Neural cell (in vitro differentiated cells): ENCODE measurements at regions not wholly inside any gene's neighbourhood (a gene's known extent, or its start where the extent isn't known, plus 50 kb on each side); places are given as distances from the start of the nearest gene placed in this dataset.

ENCODE experiments used
- H2AFZ ChIP-seq: fragments of 200-600, 300-800 bp; sonication (generic), shearing (Covaris generic); 2 replicates; pipeline ENCODE4 v1.6.0; 2014; ENCODE audit warnings: low read depth, mild to moderate bottlenecking, antibody characterized with exemption, low read length, moderate library complexity
- H3F3A ChIP-seq: fragments of 200-600 bp; shearing (Covaris generic); 2 replicates; pipeline ENCODE4 v1.6.1; 2016; ENCODE audit warnings: mild to moderate bottlenecking, moderate library complexity, mixed read lengths, antibody characterized with exemption, low read length; ENCODE audit not compliant: insufficient read depth, poor library complexity, severe bottlenecking
- H3K27ac ChIP-seq: fragments of 200-600, 300-800 bp; sonication (generic), shearing (Covaris generic); 2 replicates; pipeline ENCODE4 v1.5.1; 2014; ENCODE audit warnings: mild to moderate bottlenecking, low read length, moderate library complexity
- H3K27me3 ChIP-seq: fragments of 300-800, 200-600 bp; sonication (generic), shearing (Covaris generic); 2 replicates; pipeline ENCODE4 v1.6.0; 2014; ENCODE audit warnings: mild to moderate bottlenecking, low read depth, low read length, moderate library complexity; ENCODE audit not compliant: insufficient read depth
- H3K36me3 ChIP-seq: fragments of 300-800, 200-600 bp; sonication (generic), shearing (Covaris generic); 2 replicates; pipeline ENCODE4 v1.5.1; 2014; ENCODE audit warnings: mild to moderate bottlenecking, antibody characterized with exemption, low read length, moderate library complexity; ENCODE audit not compliant: insufficient read depth
- H3K4me2 ChIP-seq: fragments of 300-800, 200-600 bp; sonication (generic), shearing (Covaris generic); 2 replicates; pipeline ENCODE4 v1.6.0; 2014; ENCODE audit warnings: mild to moderate bottlenecking, low read length
- H3K4me3 ChIP-seq: fragments of 300-800, 200-600 bp; sonication (generic), shearing (Covaris generic); 2 replicates; pipeline ENCODE4 v1.5.1; 2014; ENCODE audit warnings: mild to moderate bottlenecking, low read length, moderate library complexity
- H3K79me2 ChIP-seq: fragments of 200-600 bp; shearing (Covaris generic); replicated peaks from 2 replicates; pipeline ENCODE4 v1.6.0; 2014; ENCODE audit warnings: mild to moderate bottlenecking, low read length, moderate library complexity; ENCODE audit not compliant: insufficient read depth
- H3K9ac ChIP-seq: fragments of 300-800, 200-600 bp; sonication (generic), shearing (Covaris generic); 2 replicates; pipeline ENCODE4 v1.6.1; 2016; ENCODE audit warnings: mild to moderate bottlenecking, low read length, mixed read lengths
- H3K9me2 ChIP-seq: fragments of 200-600 bp; shearing (Covaris generic); 2 replicates; pipeline ENCODE4 v1.6.1; 2016; ENCODE audit warnings: mild to moderate bottlenecking, low read length, mixed read lengths; ENCODE audit not compliant: insufficient read depth
- H3K9me3 ChIP-seq: fragments of 200-600, 300-800 bp; sonication (generic), shearing (Covaris generic); 2 replicates; pipeline ENCODE4 v1.6.1; 2016; ENCODE audit warnings: mild to moderate bottlenecking, mixed run types, low read length, moderate library complexity, mixed read lengths
- H4K20me1 ChIP-seq: fragments of 200-600 bp; shearing (Covaris generic); 2 replicates; pipeline ENCODE4 v1.6.1; 2016; ENCODE audit warnings: mild to moderate bottlenecking, mixed run types; ENCODE audit not compliant: insufficient read depth
- CTCF ChIP-seq: fragments of 450-650 bp; IDR thresholded peaks from 2 replicates; pipeline ENCODE4 v1.5.1; 2014; ENCODE audit warnings: antibody characterized with exemption, mild to moderate bottlenecking, moderate library complexity; ENCODE audit not compliant: poor library complexity, severe bottlenecking
- EP300 ChIP-seq: fragments of 450-650 bp; conservative IDR thresholded peaks from 2 replicates; pipeline ENCODE4 v1.6.1; 2014; ENCODE audit warnings: antibody characterized with exemption, mild to moderate bottlenecking, moderate library complexity; ENCODE audit not compliant: poor library complexity, severe bottlenecking
- EZH2 ChIP-seq: fragments of 200-600, 300-800 bp; shearing (Covaris generic), sonication (generic); IDR thresholded peaks from 2 replicates; pipeline ENCODE4 v1.6.1; 2014; ENCODE audit warnings: antibody characterized with exemption, low read length, borderline replicate concordance, mild to moderate bottlenecking; ENCODE audit not compliant: insufficient read depth, poor library complexity, severe bottlenecking
- MXI1 ChIP-seq: fragments of 450-650 bp; conservative IDR thresholded peaks from 2 replicates; pipeline ENCODE4 v1.6.1; 2014; ENCODE audit warnings: antibody characterized with exemption, mild to moderate bottlenecking; ENCODE audit not compliant: poor library complexity, severe bottlenecking
- POLR2AphosphoS5 ChIP-seq: IDR thresholded peaks from 2 replicates; pipeline ENCODE4 v1.6.1; 2012
- RAD21 ChIP-seq: fragments of 450-650 bp; conservative IDR thresholded peaks from 2 replicates; pipeline ENCODE4 v1.6.1; 2014; ENCODE audit warnings: antibody characterized with exemption, mild to moderate bottlenecking, moderate library complexity
- REST ChIP-seq: IDR thresholded peaks from 2 replicates; pipeline ENCODE4 v1.6.1; 2012; ENCODE audit warnings: borderline replicate concordance
- SMC3 ChIP-seq: fragments of 450-650 bp; conservative IDR thresholded peaks from 2 replicates; pipeline ENCODE4 v1.6.1; 2014; ENCODE audit warnings: antibody characterized with exemption, mild to moderate bottlenecking, moderate library complexity; ENCODE audit not compliant: poor library complexity
- TAF1 ChIP-seq: IDR thresholded peaks from 2 replicates; pipeline ENCODE4 v1.6.1; 2012; ENCODE audit warnings: low read depth

DNA sequence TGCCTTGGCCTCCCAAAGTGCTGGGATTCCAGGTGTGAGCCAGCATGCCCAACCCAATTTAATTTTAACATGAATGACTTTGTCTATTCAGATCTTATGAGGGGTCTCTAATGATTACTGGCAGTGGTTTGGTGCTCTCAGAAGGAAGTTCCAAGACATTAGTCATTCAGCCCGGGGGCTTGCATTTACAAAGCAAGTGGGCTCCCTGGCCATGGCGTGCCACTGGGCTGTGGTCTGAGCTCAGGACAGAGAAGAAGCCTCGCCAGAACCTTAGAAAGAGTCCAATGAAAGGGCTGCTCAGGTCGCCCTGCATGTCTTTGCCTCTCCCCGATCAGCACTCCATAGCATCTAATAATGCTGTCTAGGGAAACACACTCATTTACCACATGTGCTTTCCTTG, 182.6 kb upstream of the CHAC2 start:
- H4K20me1 ChIP-seq, result no peaks in the 10 kb centered on the region
- no peaks in the 10 kb centered on the region for H3K27me3 ChIP-seq
- H3K4me2 ChIP-seq, result no peak overlapping the region
- H3K9me3 ChIP-seq, result no peaks in the 10 kb centered on the region
- TF ChIP-seq MXI1, result no peak
- no peak for TF ChIP-seq CTCF
- TF ChIP-seq EZH2, result no peak
- no peak for TF ChIP-seq TAF1
- TF ChIP-seq SMC3, result no peak
- no peak for TF ChIP-seq EP300
- no peak for TF ChIP-seq POLR2AphosphoS5
- no peak for TF ChIP-seq RAD21
- no peak for TF ChIP-seq REST
- no peak overlapping the region for H2AFZ ChIP-seq
- no peaks in the 10 kb centered on the region for H3F3A ChIP-seq
- no peak overlapping the region for H3K27ac ChIP-seq
- H3K4me3 ChIP-seq, result no peak overlapping the region
- H3K9me2 ChIP-seq, result no peaks in the 10 kb centered on the region
- H3K9ac ChIP-seq, result no peak overlapping the region
- H3K36me3 ChIP-seq, result no peaks in the 10 kb centered on the region
- no peaks in the 10 kb centered on the region for H3K79me2 ChIP-seq

GRCh38 chr2:53583583-53583982, 184.0 kb upstream of the CHAC2 start:
- TF ChIP-seq MXI1, result no peak
- TF ChIP-seq CTCF, result no peak
- TF ChIP-seq EP300, result no peak
- no peak for TF ChIP-seq POLR2AphosphoS5
- TF ChIP-seq TAF1, result no peak
- TF ChIP-seq REST, result no peak
- no peak for TF ChIP-seq SMC3
- TF ChIP-seq RAD21, result no peak
- no peak for TF ChIP-seq EZH2

More at GRCh38 chr2:53583583-53583982, 184.0 kb upstream of the CHAC2 start:
- Histone ChIP-seq H3K9me3 (no peaks in the 10 kb centered on the region), H3K4me3 (no peak overlapping the region), H3K9ac (no peak overlapping the region), H4K20me1 (no peaks in the 10 kb centered on the region), H3K27me3 (no peaks in the 10 kb centered on the region), H3F3A (no peaks in the 10 kb centered on the region), H3K36me3 (no peaks in the 10 kb centered on the region), H2AFZ (no peak overlapping the region), H3K27ac (no peak overlapping the region), H3K9me2 (no peaks in the 10 kb centered on the region), H3K79me2 (no peaks in the 10 kb centered on the region), H3K4me2 (no peak overlapping the region)
